Suprapubic skin (tissue), 4 donors: ENCODE measurements at regions not wholly inside any gene's neighbourhood (a gene's known extent, or its start where the extent isn't known, plus 50 kb on each side); places are given as distances from the start of the nearest gene placed in this dataset.

Source experiments
- CTCF ChIP-seq, 2 donors: fragments of 200-600 bp in 1 of 2; fragments of 450-650 bp in 1 of 2; sonication (generic) in 1 of 2; IDR thresholded peaks; one replicate each; pipeline ENCODE4 v1.5.1; 2016 to 2019; ENCODE audit warnings: antibody characterized with exemption in 2 of 2, mild to moderate bottlenecking in 1 of 2, moderate library complexity in 1 of 2
- EP300 ChIP-seq: sonication (generic); formaldehyde crosslinking; IDR thresholded peaks from one replicate; pipeline ENCODE4 v1.6.1; 2017; ENCODE audit warnings: antibody characterized with exemption
- POLR2AphosphoS5 ChIP-seq, 3 donors: sonication (generic); formaldehyde crosslinking; IDR thresholded peaks; one replicate each; pipeline ENCODE4 v1.6.1; 2017; ENCODE audit warnings: antibody characterized with exemption in 3 of 3

- TF ChIP-seq EP300 (no peak), CTCF (IDR thresholded peaks at IDR 0.05) (no peak), POLR2AphosphoS5 (IDR thresholded peaks at IDR 0.05) (no peak)
These were observed 608.4 kb upstream of the FOXG1 start for GRCh38 chr14:28157887-28158791.
